Peyer's patch (tissue), 4 donors: ENCODE measurements at regions not wholly inside any gene's neighbourhood (a gene's known extent, or its start where the extent isn't known, plus 50 kb on each side); places are given as distances from the start of the nearest gene placed in this dataset.

Source experiments
- DNase-seq, 3 donors: peaks; one replicate each; pipeline ENCODE4 v3.0.0-alpha.2; 2017 to 2019
- H3K27ac ChIP-seq, 4 donors: fragments of 200-600 bp; sonication (generic); one replicate each; pipeline ENCODE4 v1.5.1; 2016 to 2019
- H3K27me3 ChIP-seq, 2 donors: fragments of 200-600 bp; sonication (generic); one replicate each; pipeline ENCODE4 v1.5.1; 2019
- H3K36me3 ChIP-seq, 3 donors: fragments of 200-600 bp; sonication (generic); one replicate each; pipeline ENCODE4 v1.5.1; 2016 to 2019
- H3K4me1 ChIP-seq, 4 donors: fragments of 200-600 bp; sonication (generic); one replicate each; pipeline ENCODE4 v1.5.1; 2016 to 2019
- H3K4me3 ChIP-seq, 4 donors: fragments of 200-600 bp; sonication (generic); 1 replicate in 3 of 4; 2 replicates in 1 of 4; pipeline ENCODE4 v1.5.1; 2016 to 2019; ENCODE audit warnings: mild to moderate bottlenecking in 1 of 4
- H3K9me3 ChIP-seq, 4 donors: fragments of 200-600 bp; sonication (generic); one replicate each; pipeline ENCODE4 v1.5.1; 2016 to 2019; ENCODE audit warnings: mild to moderate bottlenecking in 1 of 4
- CTCF ChIP-seq, 6 experiments: fragments of 450-650 bp in 4 of 6; fragments of 200-600 bp in 2 of 6; sonication (generic) in 1 of 6; IDR thresholded peaks; one replicate each; pipeline ENCODE4 v1.5.1; 2017 to 2019; ENCODE audit warnings: antibody characterized with exemption in 6 of 6, mild to moderate bottlenecking in 3 of 6, moderate library complexity in 1 of 6
- POLR2A ChIP-seq, 2 donors: fragments of 450-650 bp; IDR thresholded peaks; one replicate each; pipeline ENCODE4 v1.5.1; 2017; ENCODE audit warnings: antibody characterized with exemption in 2 of 2, mild to moderate bottlenecking in 2 of 2, moderate library complexity in 2 of 2

- DNase-seq, result no peak
- no peaks in the 10 kb centered on the region for H3K9me3 ChIP-seq
- TF ChIP-seq CTCF (IDR thresholded peaks at IDR 0.05) (no peak), POLR2A (IDR thresholded peaks at IDR 0.05) (no peak)
Measured at GRCh38 chr10:3535001-3535400, 250.0 kb downstream of the KLF6 start.

GRCh38 chr10:3534433-3534832 lies 250.6 kb downstream of the KLF6 start:
- Histone ChIP-seq H3K27ac (no peak overlapping the region), H3K4me3 (no peak overlapping the region), H3K4me1 (no peaks in the 10 kb centered on the region), H3K27me3 (no peaks in the 10 kb centered on the region), H3K36me3 (no peaks in the 10 kb centered on the region), H3K9me3 (no peaks in the 10 kb centered on the region)
- no peak for TF ChIP-seq CTCF (IDR thresholded peaks at IDR 0.05)
- no peak for TF ChIP-seq POLR2A (IDR thresholded peaks at IDR 0.05)
- DNase-seq, result no peak

More at GRCh38 chr10:3535001-3535400, 250.0 kb downstream of the KLF6 start:
- Histone ChIP-seq H3K27ac (no peak overlapping the region), H3K36me3 (no peaks in the 10 kb centered on the region), H3K4me1 (no peaks in the 10 kb centered on the region), H3K27me3 (no peaks in the 10 kb centered on the region), H3K4me3 (no peak overlapping the region)

- no peaks in the 10 kb centered on the region for H3K27me3 ChIP-seq
- no peaks in the 10 kb centered on the region for H3K4me1 ChIP-seq
- no peaks in the 10 kb centered on the region for H3K9me3 ChIP-seq
- TF ChIP-seq CTCF (IDR thresholded peaks at IDR 0.05), result no peak
- TF ChIP-seq POLR2A (IDR thresholded peaks at IDR 0.05), result no peak
- no peaks in the 10 kb centered on the region for H3K36me3 ChIP-seq
- H3K4me3 ChIP-seq, result no peak overlapping the region
- DNase-seq, result no peak
- no peak overlapping the region for H3K27ac ChIP-seq
Measured at GRCh38 chr10:3533296-3533695, 251.7 kb downstream of the KLF6 start.

- H3K9me3 ChIP-seq, result no peaks in the 10 kb centered on the region
Measured at GRCh38 chr10:3532644-3533043, 252.4 kb downstream of the KLF6 start.

GRCh38 chr10:3531670-3532069 lies 253.3 kb downstream of the KLF6 start:
- no peaks in the 10 kb centered on the region for H3K9me3 ChIP-seq
- DNase-seq, result no peak
- no peak overlapping the region for H3K27ac ChIP-seq
- H3K36me3 ChIP-seq, result no peaks in the 10 kb centered on the region
- no peak overlapping the region for H3K4me3 ChIP-seq
- no peaks in the 10 kb centered on the region for H3K27me3 ChIP-seq
- H3K4me1 ChIP-seq, result no peaks in the 10 kb centered on the region
- TF ChIP-seq CTCF (IDR thresholded peaks at IDR 0.05) (no peak), POLR2A (IDR thresholded peaks at IDR 0.05) (no peak)

More at GRCh38 chr10:3532644-3533043, 252.4 kb downstream of the KLF6 start:
- no peak overlapping the region for H3K27ac ChIP-seq
- no peaks in the 10 kb centered on the region for H3K4me1 ChIP-seq
- no peak overlapping the region for H3K4me3 ChIP-seq
- no peaks in the 10 kb centered on the region for H3K27me3 ChIP-seq
- DNase-seq, result no peak
- no peak for TF ChIP-seq POLR2A (IDR thresholded peaks at IDR 0.05)
- no peak for TF ChIP-seq CTCF (IDR thresholded peaks at IDR 0.05)
- no peaks in the 10 kb centered on the region for H3K36me3 ChIP-seq
